GM12873 (cell line): ENCODE measurements at regions not wholly inside any gene's neighbourhood (a gene's known extent, or its start where the extent isn't known, plus 50 kb on each side); places are given as distances from the start of the nearest gene placed in this dataset.

Experiments
- TF ChIP-seq, protein P1 (sequence below): IDR thresholded peaks from 2 replicates; pipeline ENCODE4 v1.5.1; 2012; ENCODE audit warnings: low read depth, mild to moderate bottlenecking, moderate library complexity, low read length, control low read depth; ENCODE audit not compliant: insufficient read depth; ENCODE audit errors: missing control alignments

DNA sequence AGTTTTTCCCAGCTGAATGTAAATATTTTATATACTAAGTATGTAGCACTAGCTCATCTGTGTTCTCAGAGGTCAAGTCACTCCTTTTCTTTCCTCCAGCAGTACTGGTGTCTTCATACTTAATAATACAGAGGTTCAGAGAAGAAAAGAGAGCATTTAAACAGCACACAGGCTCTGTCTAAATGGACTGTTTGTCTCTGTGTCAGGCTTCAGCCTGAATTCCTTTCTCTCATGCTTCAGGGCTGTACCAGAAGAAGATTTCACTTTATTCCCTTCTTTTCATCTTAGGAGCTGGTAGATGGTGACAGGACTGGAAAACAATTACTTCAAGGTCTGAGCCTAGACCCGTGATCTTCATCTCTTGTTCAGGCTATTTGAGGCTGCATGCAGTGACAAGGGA, 51.4 kb upstream of the LYZL2 start:
- TF ChIP-seq, protein P1, sequence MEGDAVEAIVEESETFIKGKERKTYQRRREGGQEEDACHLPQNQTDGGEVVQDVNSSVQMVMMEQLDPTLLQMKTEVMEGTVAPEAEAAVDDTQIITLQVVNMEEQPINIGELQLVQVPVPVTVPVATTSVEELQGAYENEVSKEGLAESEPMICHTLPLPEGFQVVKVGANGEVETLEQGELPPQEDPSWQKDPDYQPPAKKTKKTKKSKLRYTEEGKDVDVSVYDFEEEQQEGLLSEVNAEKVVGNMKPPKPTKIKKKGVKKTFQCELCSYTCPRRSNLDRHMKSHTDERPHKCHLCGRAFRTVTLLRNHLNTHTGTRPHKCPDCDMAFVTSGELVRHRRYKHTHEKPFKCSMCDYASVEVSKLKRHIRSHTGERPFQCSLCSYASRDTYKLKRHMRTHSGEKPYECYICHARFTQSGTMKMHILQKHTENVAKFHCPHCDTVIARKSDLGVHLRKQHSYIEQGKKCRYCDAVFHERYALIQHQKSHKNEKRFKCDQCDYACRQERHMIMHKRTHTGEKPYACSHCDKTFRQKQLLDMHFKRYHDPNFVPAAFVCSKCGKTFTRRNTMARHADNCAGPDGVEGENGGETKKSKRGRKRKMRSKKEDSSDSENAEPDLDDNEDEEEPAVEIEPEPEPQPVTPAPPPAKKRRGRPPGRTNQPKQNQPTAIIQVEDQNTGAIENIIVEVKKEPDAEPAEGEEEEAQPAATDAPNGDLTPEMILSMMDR, result no peak
